Lower leg skin (tissue), 4 donors: ENCODE measurements at regions not wholly inside any gene's neighbourhood (a gene's known extent, or its start where the extent isn't known, plus 50 kb on each side); places are given as distances from the start of the nearest gene placed in this dataset.
"Not testable (repeated sequence)": the region's sequence is repeated elsewhere in the genome, so short reads cannot be mapped to it uniquely, and the experiment has no call there.

ENCODE experiments used
- DNase-seq, 2 donors: peaks; one replicate each; pipeline ENCODE4 v3.0.0-alpha.2; 2019; ENCODE audit warnings: low spot score in 2 of 2
- H3K4me3 ChIP-seq: fragments of 200-600 bp; sonication (generic); 2 replicates; pipeline ENCODE4 v1.5.1; 2017; ENCODE audit warnings: mild to moderate bottlenecking, low read depth; ENCODE audit not compliant: poor library complexity, severe bottlenecking
- POLR2A ChIP-seq, 2 donors: fragments of 450-650 bp; IDR thresholded peaks; one replicate each; pipeline ENCODE4 v1.6.1; 2016 to 2017; ENCODE audit warnings: antibody characterized with exemption in 2 of 2, mild to moderate bottlenecking in 1 of 2, moderate library complexity in 1 of 2
- WGBS, 2 donors: methylation state at CpG; one replicate each; pipeline ENCODE4 v1.1.5; 2018; 5-methylcytosine and 5-hydroxymethylcytosine counted together
- intact Hi-C: fragments of 100-400 bp; cut with DNase I; formaldehyde crosslinking; loops from one replicate; pipeline ENCODE4 v1.15.0; 2023; ENCODE audit warnings: low total_unique reads
- TF ChIP-seq, protein P1 (sequence below), 3 donors: fragments of 450-650 bp; IDR thresholded peaks; one replicate each; pipeline ENCODE4 v1.5.1; 2016; ENCODE audit warnings: antibody characterized with exemption in 3 of 3, mild to moderate bottlenecking in 3 of 3, moderate library complexity in 2 of 3

- DNase-seq: no peak
- H3K4me3 ChIP-seq: no peak overlapping the region
- intact Hi-C loops: no loop called here
- TF ChIP-seq, protein P1, sequence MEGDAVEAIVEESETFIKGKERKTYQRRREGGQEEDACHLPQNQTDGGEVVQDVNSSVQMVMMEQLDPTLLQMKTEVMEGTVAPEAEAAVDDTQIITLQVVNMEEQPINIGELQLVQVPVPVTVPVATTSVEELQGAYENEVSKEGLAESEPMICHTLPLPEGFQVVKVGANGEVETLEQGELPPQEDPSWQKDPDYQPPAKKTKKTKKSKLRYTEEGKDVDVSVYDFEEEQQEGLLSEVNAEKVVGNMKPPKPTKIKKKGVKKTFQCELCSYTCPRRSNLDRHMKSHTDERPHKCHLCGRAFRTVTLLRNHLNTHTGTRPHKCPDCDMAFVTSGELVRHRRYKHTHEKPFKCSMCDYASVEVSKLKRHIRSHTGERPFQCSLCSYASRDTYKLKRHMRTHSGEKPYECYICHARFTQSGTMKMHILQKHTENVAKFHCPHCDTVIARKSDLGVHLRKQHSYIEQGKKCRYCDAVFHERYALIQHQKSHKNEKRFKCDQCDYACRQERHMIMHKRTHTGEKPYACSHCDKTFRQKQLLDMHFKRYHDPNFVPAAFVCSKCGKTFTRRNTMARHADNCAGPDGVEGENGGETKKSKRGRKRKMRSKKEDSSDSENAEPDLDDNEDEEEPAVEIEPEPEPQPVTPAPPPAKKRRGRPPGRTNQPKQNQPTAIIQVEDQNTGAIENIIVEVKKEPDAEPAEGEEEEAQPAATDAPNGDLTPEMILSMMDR (IDR thresholded peaks at IDR 0.05): no peak
- TF ChIP-seq POLR2A (IDR thresholded peaks at IDR 0.05): no peak
- 63 to 76% methylated on average over 7 of the region's 7 CpGs for WGBS, 2 donors
Measured at GRCh38 chr12:127599436-127599835, 667.5 kb upstream of the TMEM132C start.

- no peak overlapping the region for H3K4me3 ChIP-seq
- TF ChIP-seq, protein P1 (IDR thresholded peaks at IDR 0.05): no peak
- no peak for TF ChIP-seq POLR2A (IDR thresholded peaks at IDR 0.05)
- intact Hi-C loops: no loop called here
- no peak for DNase-seq
- WGBS, 2 donors: 41 to 48% methylated on average over 3 of the region's 3 CpGs
Measured at GRCh38 chr12:127600211-127600610, 666.8 kb upstream of the TMEM132C start.

DNA sequence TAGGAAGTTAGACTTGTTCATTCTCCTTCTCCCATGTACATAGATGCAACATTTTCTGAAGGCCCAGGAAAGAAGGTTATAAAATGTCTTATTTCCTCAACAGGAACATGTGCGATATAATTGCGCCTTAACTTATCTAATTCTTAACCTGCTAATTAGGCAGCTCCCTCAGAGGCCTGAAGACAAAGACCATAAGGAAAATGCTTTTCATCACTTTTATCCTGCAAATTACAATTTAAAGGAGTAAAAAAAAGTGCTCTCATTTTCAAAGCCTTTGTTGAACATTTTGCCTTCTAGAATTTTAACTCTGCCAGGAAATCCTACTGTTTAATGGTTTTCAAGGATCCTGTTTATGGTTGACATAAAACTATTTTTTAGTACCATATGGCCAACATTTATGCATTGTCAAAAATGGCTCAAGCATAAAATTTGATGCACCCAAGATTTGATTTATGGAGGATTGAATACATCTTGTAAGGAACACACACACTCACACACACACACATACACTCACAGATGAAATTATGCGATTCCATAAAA lies 660.4 kb upstream of the TMEM132C start:
- no peak for DNase-seq
- intact Hi-C loops: no loop called here
- H3K4me3 ChIP-seq: no peak overlapping the region
- 84 to 89% methylated on average over 3 of the region's 3 CpGs for WGBS, 2 donors
- TF ChIP-seq POLR2A (IDR thresholded peaks at IDR 0.05): no peak

DNA sequence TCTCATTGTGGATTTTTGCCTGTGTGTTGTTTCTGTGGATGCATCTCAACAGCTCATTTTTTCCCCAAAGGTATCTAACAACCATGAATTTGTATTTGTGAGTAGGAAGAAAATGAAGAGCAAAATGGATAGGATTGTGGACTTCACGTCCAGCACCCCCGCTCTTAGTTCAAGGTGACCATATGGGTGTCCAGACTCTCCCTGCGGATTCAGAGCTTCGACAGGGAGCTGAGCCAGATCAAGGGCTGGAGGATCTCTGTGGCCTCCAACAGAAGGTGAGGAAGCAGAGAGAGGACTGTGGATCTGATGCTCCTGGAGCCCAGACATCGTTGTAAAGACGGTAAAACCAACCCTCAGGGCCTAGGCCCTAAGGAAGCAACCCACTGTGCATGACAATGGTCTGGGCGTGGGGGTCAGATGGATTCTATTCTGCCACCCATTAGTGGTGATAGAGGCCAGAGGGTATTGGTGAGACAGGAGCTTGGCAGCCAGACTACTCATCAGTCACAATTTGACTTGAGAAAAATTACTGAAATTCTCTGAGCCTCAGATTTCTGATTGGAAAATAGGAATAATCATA lies 659.7 kb upstream of the TMEM132C start:
- H3K4me3 ChIP-seq: no peak overlapping the region
- TF ChIP-seq, protein P1 (IDR thresholded peaks at IDR 0.05): no peak
- TF ChIP-seq POLR2A (IDR thresholded peaks at IDR 0.05): no peak
- DNase-seq: no peak
- intact Hi-C loops: no loop called here
- 82 to 87% methylated on average over 7 of the region's 7 CpGs for WGBS, 2 donors

DNA sequence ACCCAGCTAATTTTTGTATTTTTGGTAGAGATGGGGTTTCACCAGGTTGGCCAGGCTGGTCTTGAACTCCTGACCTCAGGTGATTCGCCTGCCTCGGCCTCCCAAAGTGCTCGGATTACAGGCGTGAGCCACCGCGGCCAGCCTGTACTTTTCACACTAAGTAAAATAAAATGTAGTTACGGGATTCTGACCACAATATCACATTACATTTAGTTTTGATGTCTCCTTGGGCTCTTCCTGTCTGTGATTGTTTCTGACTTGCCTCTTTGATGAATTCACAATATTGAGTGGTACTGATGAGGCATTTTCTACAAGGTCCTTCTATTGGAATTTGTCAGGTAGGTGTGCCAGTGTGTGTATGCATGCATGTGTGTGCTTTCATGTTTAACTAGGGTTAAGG lies 658.6 kb upstream of the TMEM132C start:
- intact Hi-C loops, DNase-seq, H3K4me3 ChIP-seq: not testable (repeated sequence)
- WGBS, 2 donors: 89 to 95% methylated on average over 7 of the region's 7 CpGs

DNA sequence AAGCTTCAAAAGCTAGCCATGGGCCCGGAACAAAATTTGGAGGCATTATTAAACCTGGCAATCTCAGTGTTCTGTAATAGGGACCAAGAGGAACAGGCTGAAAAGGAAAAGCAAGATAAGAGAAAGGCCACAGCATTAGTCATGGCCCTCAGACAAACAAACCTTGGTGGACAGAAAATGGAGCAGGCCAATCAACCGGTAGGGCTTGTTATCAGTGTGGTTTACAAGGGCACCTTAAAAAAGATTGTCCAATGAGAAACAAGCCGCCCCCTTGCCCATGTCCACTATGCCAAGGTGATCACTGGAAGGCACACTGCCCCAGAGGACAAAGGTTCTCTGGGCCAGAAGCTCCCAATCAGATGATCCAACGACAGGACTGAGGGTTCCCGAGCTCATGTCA lies 653.9 kb upstream of the TMEM132C start:
- DNase-seq: no peak
- WGBS, 2 donors: 85 to 92% methylated on average over 5 of the region's 5 CpGs
- H3K4me3 ChIP-seq: no peak overlapping the region
- intact Hi-C loops: no loop called here
- TF ChIP-seq POLR2A (IDR thresholded peaks at IDR 0.05): no peak
- TF ChIP-seq, protein P1 (IDR thresholded peaks at IDR 0.05): no peak
